Activated naive CD4-positive, alpha-beta T cell treated with anti-CD3 and anti-CD28 coated beads for 36 hours (primary cell): ENCODE measurements at regions not wholly inside any gene's neighbourhood (a gene's known extent, or its start where the extent isn't known, plus 50 kb on each side); places are given as distances from the start of the nearest gene placed in this dataset.
"Not testable (repeated sequence)": the region's sequence is repeated elsewhere in the genome, so short reads cannot be mapped to it uniquely, and the experiment has no call there.

ENCODE experiments used
- CTCF ChIA-PET: fragments of 350-600 bp; sonication (Branson Sonifier 250); formaldehyde crosslinking; loops from one replicate; lab custom pipeline; 2021; ENCODE audit warnings: antibody characterized with exemption; lab: Charles Lee
- DNase-seq: peaks from one replicate; pipeline ENCODE4 v3.0.0-alpha.2; 2020
- H3K27ac Mint-ChIP-seq: one replicate; pipeline ENCODE4 v1.8.0; 2021; ENCODE audit warnings: mild to moderate bottlenecking, mixed read lengths
- H3K27me3 Mint-ChIP-seq: one replicate; pipeline ENCODE4 v1.8.0; 2021; ENCODE audit warnings: low read depth, mixed read lengths
- H3K36me3 Mint-ChIP-seq: one replicate; pipeline ENCODE4 v1.8.0; 2021; ENCODE audit warnings: low read depth, mixed read lengths
- H3K4me1 Mint-ChIP-seq: one replicate; pipeline ENCODE4 v1.8.0; 2021; ENCODE audit warnings: low read depth, mixed read lengths
- H3K4me3 Mint-ChIP-seq: one replicate; pipeline ENCODE4 v1.8.0; 2021; ENCODE audit warnings: mild to moderate bottlenecking, moderate library complexity, mixed read lengths
- H3K9me3 Mint-ChIP-seq: one replicate; pipeline ENCODE4 v1.8.0; 2021; ENCODE audit warnings: mixed read lengths
- intact Hi-C: fragments of 100-400 bp; cut with micrococcal nuclease; formaldehyde crosslinking; loops from one replicate; pipeline ENCODE4 v1.15.1; 2023

- no peaks in the 10 kb centered on the region for H3K9me3 Mint-ChIP-seq
These were observed 369.6 kb upstream of the WWC1 start for GRCh38 chr5:167921796-167922195.

DNA sequence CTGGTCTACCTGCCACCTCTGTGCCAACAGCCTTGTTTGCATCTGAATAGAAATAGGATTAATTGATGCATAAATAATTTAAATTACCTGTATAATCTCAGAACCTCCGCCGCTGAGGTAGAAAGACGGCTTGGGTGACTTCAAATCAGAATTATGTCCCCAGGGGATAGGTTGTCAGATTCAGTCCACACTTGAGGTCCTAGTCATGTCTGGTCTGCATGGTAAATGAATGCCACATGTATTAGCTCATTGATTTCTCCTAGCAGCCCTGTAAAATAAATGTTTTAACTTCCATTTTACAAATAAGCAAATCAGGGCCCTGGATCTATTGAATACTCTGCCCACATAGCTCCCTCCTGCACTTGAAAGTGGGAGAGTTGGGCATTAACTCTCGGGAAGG is 368.0 kb upstream of the WWC1 start:
- H3K4me3 Mint-ChIP-seq: no peak overlapping the region
- no peaks in the 10 kb centered on the region for H3K9me3 Mint-ChIP-seq
- CTCF ChIA-PET: no interaction called here
- intact Hi-C loops: no loop called here
- no peaks in the 10 kb centered on the region for H3K36me3 Mint-ChIP-seq
- H3K27ac Mint-ChIP-seq: no peak overlapping the region
- DNase-seq: no peak
- H3K27me3 Mint-ChIP-seq: peaks cover 2% of the 10 kb centered on the region
- no peaks in the 10 kb centered on the region for H3K4me1 Mint-ChIP-seq

More at GRCh38 chr5:167921796-167922195, 369.6 kb upstream of the WWC1 start:
- Mint-ChIP-seq H3K4me1 (no peaks in the 10 kb centered on the region), H3K27ac (no peak overlapping the region), H3K36me3 (no peaks in the 10 kb centered on the region), H3K27me3 (peaks cover 2% of the 10 kb centered on the region), H3K4me3 (no peak overlapping the region)
- DNase-seq: no peak
- CTCF ChIA-PET: no interaction called here
- intact Hi-C loops: no loop called here

DNA sequence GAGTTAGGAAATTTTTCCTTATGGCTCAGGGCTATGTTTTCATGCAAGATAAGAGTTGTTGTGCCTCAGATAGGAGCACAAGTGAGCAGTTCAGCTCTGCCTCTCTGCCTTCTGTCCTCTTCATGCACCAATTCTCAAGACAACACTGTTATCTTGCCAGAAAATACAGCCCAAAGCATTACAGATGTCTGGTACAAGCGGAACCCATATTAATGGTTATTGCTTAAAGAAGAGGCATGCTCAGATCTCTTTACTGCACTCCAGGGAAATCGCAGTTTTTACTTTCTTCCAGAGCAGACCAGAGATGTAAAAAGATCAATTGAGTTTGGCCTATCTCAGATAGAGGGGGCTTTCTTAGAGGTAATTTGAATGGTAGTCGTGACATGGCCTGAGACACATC is 361.6 kb upstream of the WWC1 start:
- DNase-seq: no peak
- Mint-ChIP-seq H3K9me3 (peaks cover 2% of the 10 kb centered on the region), H3K36me3 (no peaks in the 10 kb centered on the region), H3K27me3 (peaks cover 2% of the 10 kb centered on the region), H3K4me3 (no peak overlapping the region), H3K27ac (no peak overlapping the region), H3K4me1 (no peaks in the 10 kb centered on the region)
- CTCF ChIA-PET: no interaction called here
- intact Hi-C loops: no loop called here

DNA sequence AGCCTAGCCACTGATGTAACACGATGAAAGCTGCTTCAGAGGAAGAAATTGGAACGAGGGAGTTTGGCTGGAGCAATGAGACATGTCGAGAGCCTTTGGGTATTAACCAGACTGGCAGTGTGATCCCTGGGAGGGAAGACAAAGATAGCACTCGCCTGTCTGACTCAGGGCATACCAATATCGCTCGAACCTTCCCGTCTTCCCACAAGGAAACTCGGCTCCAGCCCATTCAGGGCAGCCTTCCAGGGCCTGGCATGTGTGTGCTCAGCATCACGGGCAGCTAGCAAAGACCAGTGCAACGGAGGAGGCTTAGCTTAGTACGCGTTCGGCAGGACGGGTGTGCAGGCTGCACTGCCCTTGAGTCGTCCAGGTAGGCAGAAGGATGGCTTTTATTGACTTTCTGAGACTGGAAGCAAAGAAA is 356.9 kb upstream of the WWC1 start:
- no peak overlapping the region for H3K27ac Mint-ChIP-seq
- peaks cover 2% of the 10 kb centered on the region for H3K27me3 Mint-ChIP-seq
- intact Hi-C loops: no loop called here
- CTCF ChIA-PET: no interaction called here
- H3K4me3 Mint-ChIP-seq: no peak overlapping the region
- H3K36me3 Mint-ChIP-seq: no peaks in the 10 kb centered on the region
- no peaks in the 10 kb centered on the region for H3K4me1 Mint-ChIP-seq
- peaks cover 3% of the 10 kb centered on the region for H3K9me3 Mint-ChIP-seq
- DNase-seq: no peak

- H3K4me1 Mint-ChIP-seq: no peaks in the 10 kb centered on the region
- H3K27ac Mint-ChIP-seq: no peak overlapping the region
- CTCF ChIA-PET: no interaction called here
- intact Hi-C loops: no loop called here
- H3K36me3 Mint-ChIP-seq: no peaks in the 10 kb centered on the region
- H3K4me3 Mint-ChIP-seq: no peak overlapping the region
- no peaks in the 10 kb centered on the region for H3K27me3 Mint-ChIP-seq
- peaks cover 3% of the 10 kb centered on the region for H3K9me3 Mint-ChIP-seq
- DNase-seq: no peak
These were observed 355.4 kb upstream of the WWC1 start for GRCh38 chr5:167936022-167936421.

- H3K27me3 Mint-ChIP-seq: no peaks in the 10 kb centered on the region
- H3K9me3 Mint-ChIP-seq: peaks cover 3% of the 10 kb centered on the region
- H3K4me1 Mint-ChIP-seq: no peaks in the 10 kb centered on the region
- no peak overlapping the region for H3K4me3 Mint-ChIP-seq
- H3K27ac Mint-ChIP-seq: no peak overlapping the region
- intact Hi-C loops: no loop called here
- CTCF ChIA-PET: no interaction called here
- no peaks in the 10 kb centered on the region for H3K36me3 Mint-ChIP-seq
- DNase-seq: no peak
These were observed 354.4 kb upstream of the WWC1 start for GRCh38 chr5:167936944-167937634.

DNA sequence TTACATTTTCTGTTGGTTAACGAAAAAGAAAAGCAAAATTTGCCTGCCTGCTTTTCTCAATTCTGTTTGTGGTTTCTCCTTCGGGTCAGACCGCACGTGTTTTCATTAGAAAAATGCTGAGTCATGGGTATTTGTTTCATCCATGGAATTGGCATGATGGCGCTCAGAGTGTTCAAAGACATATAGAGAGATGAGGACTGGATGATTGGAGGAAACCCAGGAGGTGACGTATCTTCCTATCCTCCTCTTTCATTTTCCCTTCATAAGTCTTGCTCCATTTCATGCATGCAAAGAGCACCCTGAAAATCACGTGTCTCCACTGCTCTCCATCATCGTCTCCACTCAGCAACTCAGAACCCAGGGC is 353.8 kb upstream of the WWC1 start:
- no peak for DNase-seq
- peaks cover 3% of the 10 kb centered on the region for H3K9me3 Mint-ChIP-seq
- no peaks in the 10 kb centered on the region for H3K27me3 Mint-ChIP-seq
- H3K36me3 Mint-ChIP-seq: no peaks in the 10 kb centered on the region
- H3K4me1 Mint-ChIP-seq: no peaks in the 10 kb centered on the region
- CTCF ChIA-PET: no interaction called here
- no peak overlapping the region for H3K4me3 Mint-ChIP-seq
- H3K27ac Mint-ChIP-seq: no peak overlapping the region
- intact Hi-C loops: no loop called here

GRCh38 chr5:167939686-167940085 is 351.8 kb upstream of the WWC1 start:
- CTCF ChIA-PET: no interaction called here
- H3K27me3 Mint-ChIP-seq: no peaks in the 10 kb centered on the region
- no peak overlapping the region for H3K27ac Mint-ChIP-seq
- no peak for DNase-seq
- intact Hi-C loops: no loop called here
- no peak overlapping the region for H3K4me3 Mint-ChIP-seq
- no peaks in the 10 kb centered on the region for H3K4me1 Mint-ChIP-seq
- H3K36me3 Mint-ChIP-seq: no peaks in the 10 kb centered on the region
- peaks cover 2% of the 10 kb centered on the region for H3K9me3 Mint-ChIP-seq

GRCh38 chr5:167940911-167941310 is 350.5 kb upstream of the WWC1 start:
- Mint-ChIP-seq H3K9me3 (no peaks in the 10 kb centered on the region), H3K36me3 (no peaks in the 10 kb centered on the region), H3K27me3 (no peaks in the 10 kb centered on the region), H3K4me3 (no peak overlapping the region), H3K4me1 (no peaks in the 10 kb centered on the region), H3K27ac (no peak overlapping the region)
- intact Hi-C loops: no loop called here
- DNase-seq: no peak
- CTCF ChIA-PET: no interaction called here

DNA sequence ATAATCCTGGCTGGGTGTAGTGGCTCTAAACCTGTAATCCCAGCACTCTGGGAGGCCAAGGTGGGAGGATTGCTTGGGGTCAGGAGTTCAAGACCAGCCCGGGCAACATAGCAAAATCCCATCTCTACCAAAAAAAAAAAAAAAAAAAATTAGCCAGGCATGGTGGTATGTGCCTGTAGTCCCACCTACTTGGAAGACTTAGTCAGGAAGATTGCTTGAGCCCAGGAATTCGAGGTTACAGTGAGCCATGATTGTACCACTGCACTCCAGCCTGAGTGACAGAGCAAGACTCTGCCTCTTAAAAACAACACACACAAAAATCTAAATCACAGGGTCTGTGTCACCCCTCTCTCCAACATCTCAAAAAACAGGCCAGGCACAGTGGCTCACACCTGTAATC is 349.9 kb upstream of the WWC1 start:
- H3K4me3 Mint-ChIP-seq, H3K4me1 Mint-ChIP-seq, intact Hi-C loops, DNase-seq, H3K27me3 Mint-ChIP-seq, H3K9me3 Mint-ChIP-seq, H3K36me3 Mint-ChIP-seq, H3K27ac Mint-ChIP-seq, CTCF ChIA-PET: not testable (repeated sequence)

DNA sequence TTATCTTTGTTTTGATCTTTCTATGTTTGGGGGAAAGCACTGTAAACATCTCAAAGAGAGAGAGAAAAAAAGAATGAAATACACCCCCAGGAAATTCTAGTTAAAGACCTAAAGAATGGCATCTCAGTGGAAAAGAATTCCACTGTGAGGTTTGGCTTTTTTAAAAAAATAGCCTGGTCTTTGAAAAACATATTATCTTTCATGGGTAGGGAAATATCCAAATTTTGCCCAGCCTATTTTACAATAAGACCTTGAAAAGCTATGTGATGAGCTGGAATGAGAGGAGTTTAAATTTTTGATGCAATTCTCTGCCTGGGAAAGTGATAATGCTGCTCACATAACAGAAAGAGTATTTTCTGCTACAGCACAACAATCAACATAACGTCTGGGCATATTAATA is 348.1 kb upstream of the WWC1 start:
- H3K27me3 Mint-ChIP-seq: no peaks in the 10 kb centered on the region
- H3K36me3 Mint-ChIP-seq: no peaks in the 10 kb centered on the region
- H3K27ac Mint-ChIP-seq: no peak overlapping the region
- intact Hi-C loops: no loop called here
- no peaks in the 10 kb centered on the region for H3K4me1 Mint-ChIP-seq
- no peak for DNase-seq
- no peaks in the 10 kb centered on the region for H3K9me3 Mint-ChIP-seq
- no peak overlapping the region for H3K4me3 Mint-ChIP-seq
- CTCF ChIA-PET: no interaction called here

- intact Hi-C loops: no loop called here
- no peak overlapping the region for H3K27ac Mint-ChIP-seq
- no peaks in the 10 kb centered on the region for H3K27me3 Mint-ChIP-seq
- H3K4me1 Mint-ChIP-seq: no peaks in the 10 kb centered on the region
- no peak overlapping the region for H3K4me3 Mint-ChIP-seq
- CTCF ChIA-PET: no interaction called here
- no peak for DNase-seq
- no peaks in the 10 kb centered on the region for H3K36me3 Mint-ChIP-seq
- no peaks in the 10 kb centered on the region for H3K9me3 Mint-ChIP-seq
These were observed 347.2 kb upstream of the WWC1 start for GRCh38 chr5:167944121-167944852.
